ENCODE measurements at regions not wholly inside any gene's neighbourhood (a gene's known extent, or its start where the extent isn't known, plus 50 kb on each side); places are given as distances from the start of the nearest gene placed in this dataset.

DNA sequence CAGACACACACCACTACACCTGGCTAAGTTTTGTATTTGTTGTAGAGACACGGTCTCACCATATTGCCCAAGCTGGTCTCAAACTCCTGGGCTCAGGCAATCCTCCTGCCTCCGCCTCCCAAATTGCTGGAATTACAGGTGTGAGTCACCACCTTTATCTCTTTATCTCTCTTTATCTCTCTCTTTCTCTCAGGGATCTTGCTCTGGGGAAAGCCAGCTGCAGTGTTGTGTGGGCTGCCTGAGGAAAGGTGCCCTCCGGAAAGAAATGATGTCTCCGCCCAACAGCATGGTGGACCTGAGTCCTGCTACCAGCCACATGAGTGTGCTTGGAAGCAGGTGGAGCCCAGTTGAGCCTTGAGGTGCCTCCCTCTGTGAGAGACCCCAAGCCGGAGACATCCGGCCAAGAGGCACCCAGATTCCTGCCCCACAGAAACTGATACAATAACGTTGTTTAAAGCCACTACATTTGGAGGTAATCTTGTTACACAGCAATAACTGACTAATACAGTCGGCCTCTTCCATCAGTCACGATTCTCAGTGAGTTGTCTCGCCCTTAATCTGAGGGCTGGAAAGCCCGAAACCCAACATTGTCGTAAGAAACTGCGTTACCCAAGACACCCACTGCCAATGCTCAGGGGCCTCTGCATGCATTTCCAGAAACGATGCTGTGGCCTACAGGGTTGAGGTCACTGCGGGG lies 68.0 kb upstream of the RPH3AL start:
- POLR2A ChIA-PET: no interaction called here
- H3K4me3 ChIP-seq: no peak overlapping the region
- no peak overlapping the region for H3K4me2 ChIP-seq
- DNase-seq (ENCODE audit: low read depth in 1 of 2, low spot score in 1 of 2): no peak
- no peaks in the 10 kb centered on the region for H3K9me3 ChIP-seq
- WGBS (ENCODE audit: missing lambda C conversion rate): 80% methylated on average over 15 of the region's 15 CpGs
- no peaks in the 10 kb centered on the region for H3K4me1 ChIP-seq
- TF ChIP-seq, protein P1, sequence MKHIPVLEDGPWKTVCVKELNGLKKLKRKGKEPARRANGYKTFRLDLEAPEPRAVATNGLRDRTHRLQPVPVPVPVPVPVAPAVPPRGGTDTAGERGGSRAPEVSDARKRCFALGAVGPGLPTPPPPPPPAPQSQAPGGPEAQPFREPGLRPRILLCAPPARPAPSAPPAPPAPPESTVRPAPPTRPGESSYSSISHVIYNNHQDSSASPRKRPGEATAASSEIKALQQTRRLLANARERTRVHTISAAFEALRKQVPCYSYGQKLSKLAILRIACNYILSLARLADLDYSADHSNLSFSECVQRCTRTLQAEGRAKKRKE (CRISPR knock-in tag; IDR thresholded peaks at IDR 0.05; ENCODE audit: low read depth): no peak
- no peak for TF ChIP-seq CEBPB (IDR thresholded peaks at IDR 0.05)
- no peak for TF ChIP-seq MYC (IDR thresholded peaks at IDR 0.05; ENCODE audit: borderline replicate concordance, low read length)
- TF ChIP-seq RARB (CRISPR knock-in tag; IDR thresholded peaks at IDR 0.05): no peak
- no peak for TF ChIP-seq TFCP2L1 (CRISPR knock-in tag; IDR thresholded peaks at IDR 0.05)
- no peak for TF ChIP-seq MAZ (IDR thresholded peaks at IDR 0.05; ENCODE audit: borderline replicate concordance, low read depth, low read length)
- no peak for TF ChIP-seq PHF8 (IDR thresholded peaks at IDR 0.05; ENCODE audit: borderline replicate concordance, low read depth)
- no peak for TF ChIP-seq KDM1A (IDR thresholded peaks at IDR 0.05; ENCODE audit: low read depth)
- TF ChIP-seq FOXS1 (CRISPR knock-in tag; IDR thresholded peaks at IDR 0.05): no peak
- FAIRE-seq: no peak
- CTCF ChIA-PET: interaction anchor here (1.0 to 10.5 kb wide), 4 partner anchors 9 to 284 kb away, joined by 3 to 88 read pairs (median 42); a partner anchor contains a TSS
- H3K27ac ChIP-seq: no peak overlapping the region
- ATAC-seq: no peak

DNA sequence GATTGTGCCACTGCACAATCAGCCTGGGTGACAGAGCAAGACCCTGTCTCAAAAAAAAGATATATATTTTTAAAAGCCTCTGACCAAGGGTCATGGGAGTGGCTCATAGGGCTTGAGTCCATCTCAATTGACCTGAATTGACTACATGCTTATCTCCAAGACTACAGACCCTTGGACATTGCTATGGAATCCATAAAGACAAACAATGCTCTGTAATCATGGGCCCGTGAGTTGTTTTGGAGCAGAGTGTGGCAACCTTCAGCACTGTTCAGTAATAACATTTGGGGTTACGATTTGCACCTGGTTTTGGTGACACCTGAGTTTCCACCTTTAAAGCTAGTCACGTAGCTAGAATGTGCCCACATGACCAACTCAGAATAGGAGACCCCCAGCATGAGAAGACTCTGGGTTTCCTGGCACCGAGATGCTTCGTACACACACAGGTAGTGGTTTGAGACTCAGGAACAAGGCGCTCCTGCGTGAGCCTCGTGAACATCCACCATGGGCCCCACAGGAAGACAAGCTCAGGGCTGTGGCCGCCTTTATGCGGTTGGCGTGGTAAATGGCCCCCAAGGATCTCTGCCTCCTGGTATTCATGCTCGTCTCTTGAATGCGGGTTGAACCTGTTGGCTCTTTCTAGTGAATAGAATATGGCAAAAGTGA lies 66.6 kb upstream of the RPH3AL start:
- ChIA-PET CTCF (interaction anchor here (0.6 to 10.5 kb wide), 5 partner anchors 8 to 287 kb away, joined by 3 to 88 read pairs (median 4); a partner anchor contains a TSS), POLR2A (no interaction called here)
- Histone ChIP-seq H3K4me2 (no peak overlapping the region), H3K4me3 (no peak overlapping the region), H3K9me3 (no peaks in the 10 kb centered on the region), H3K4me1 (no peaks in the 10 kb centered on the region), H3K27ac (no peak overlapping the region)
- 88% methylated on average over 12 of the region's 13 CpGs for WGBS (ENCODE audit: missing lambda C conversion rate)
- no peak for DNase-seq (ENCODE audit: low read depth in 1 of 2, low spot score in 1 of 2)
- TF ChIP-seq, protein P2, sequence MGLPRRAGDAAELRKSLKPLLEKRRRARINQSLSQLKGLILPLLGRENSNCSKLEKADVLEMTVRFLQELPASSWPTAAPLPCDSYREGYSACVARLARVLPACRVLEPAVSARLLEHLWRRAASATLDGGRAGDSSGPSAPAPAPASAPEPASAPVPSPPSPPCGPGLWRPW (IDR thresholded peaks at IDR 0.05): no peak
- no peak for TF ChIP-seq POLR2A (IDR thresholded peaks at IDR 0.05; ENCODE audit: low read length)
- TF ChIP-seq KDM1A (IDR thresholded peaks at IDR 0.05; ENCODE audit: low read depth): no peak
- no peak for TF ChIP-seq EHF (CRISPR knock-in tag; IDR thresholded peaks at IDR 0.05)
- no peak for TF ChIP-seq MAFK (IDR thresholded peaks at IDR 0.05; ENCODE audit: partially characterized antibody)
- TF ChIP-seq MAZ (IDR thresholded peaks at IDR 0.05; ENCODE audit: borderline replicate concordance, low read depth, low read length): no peak
- no peak for TF ChIP-seq TFCP2L1 (CRISPR knock-in tag; IDR thresholded peaks at IDR 0.05)
- TF ChIP-seq, protein P3, sequence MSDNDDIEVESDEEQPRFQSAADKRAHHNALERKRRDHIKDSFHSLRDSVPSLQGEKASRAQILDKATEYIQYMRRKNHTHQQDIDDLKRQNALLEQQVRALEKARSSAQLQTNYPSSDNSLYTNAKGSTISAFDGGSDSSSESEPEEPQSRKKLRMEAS (IDR thresholded peaks at IDR 0.05): no peak
- TF ChIP-seq CBX8 (IDR thresholded peaks at IDR 0.05): no peak
- no peak for TF ChIP-seq HEYL (CRISPR knock-in tag; IDR thresholded peaks at IDR 0.05)
- TF ChIP-seq, protein P4, sequence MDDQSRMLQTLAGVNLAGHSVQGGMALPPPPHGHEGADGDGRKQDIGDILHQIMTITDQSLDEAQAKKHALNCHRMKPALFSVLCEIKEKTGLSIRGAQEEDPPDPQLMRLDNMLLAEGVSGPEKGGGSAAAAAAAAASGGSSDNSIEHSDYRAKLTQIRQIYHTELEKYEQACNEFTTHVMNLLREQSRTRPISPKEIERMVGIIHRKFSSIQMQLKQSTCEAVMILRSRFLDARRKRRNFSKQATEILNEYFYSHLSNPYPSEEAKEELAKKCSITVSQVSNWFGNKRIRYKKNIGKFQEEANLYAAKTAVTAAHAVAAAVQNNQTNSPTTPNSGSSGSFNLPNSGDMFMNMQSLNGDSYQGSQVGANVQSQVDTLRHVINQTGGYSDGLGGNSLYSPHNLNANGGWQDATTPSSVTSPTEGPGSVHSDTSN (IDR thresholded peaks at IDR 0.05): no peak
- TF ChIP-seq, protein P5, sequence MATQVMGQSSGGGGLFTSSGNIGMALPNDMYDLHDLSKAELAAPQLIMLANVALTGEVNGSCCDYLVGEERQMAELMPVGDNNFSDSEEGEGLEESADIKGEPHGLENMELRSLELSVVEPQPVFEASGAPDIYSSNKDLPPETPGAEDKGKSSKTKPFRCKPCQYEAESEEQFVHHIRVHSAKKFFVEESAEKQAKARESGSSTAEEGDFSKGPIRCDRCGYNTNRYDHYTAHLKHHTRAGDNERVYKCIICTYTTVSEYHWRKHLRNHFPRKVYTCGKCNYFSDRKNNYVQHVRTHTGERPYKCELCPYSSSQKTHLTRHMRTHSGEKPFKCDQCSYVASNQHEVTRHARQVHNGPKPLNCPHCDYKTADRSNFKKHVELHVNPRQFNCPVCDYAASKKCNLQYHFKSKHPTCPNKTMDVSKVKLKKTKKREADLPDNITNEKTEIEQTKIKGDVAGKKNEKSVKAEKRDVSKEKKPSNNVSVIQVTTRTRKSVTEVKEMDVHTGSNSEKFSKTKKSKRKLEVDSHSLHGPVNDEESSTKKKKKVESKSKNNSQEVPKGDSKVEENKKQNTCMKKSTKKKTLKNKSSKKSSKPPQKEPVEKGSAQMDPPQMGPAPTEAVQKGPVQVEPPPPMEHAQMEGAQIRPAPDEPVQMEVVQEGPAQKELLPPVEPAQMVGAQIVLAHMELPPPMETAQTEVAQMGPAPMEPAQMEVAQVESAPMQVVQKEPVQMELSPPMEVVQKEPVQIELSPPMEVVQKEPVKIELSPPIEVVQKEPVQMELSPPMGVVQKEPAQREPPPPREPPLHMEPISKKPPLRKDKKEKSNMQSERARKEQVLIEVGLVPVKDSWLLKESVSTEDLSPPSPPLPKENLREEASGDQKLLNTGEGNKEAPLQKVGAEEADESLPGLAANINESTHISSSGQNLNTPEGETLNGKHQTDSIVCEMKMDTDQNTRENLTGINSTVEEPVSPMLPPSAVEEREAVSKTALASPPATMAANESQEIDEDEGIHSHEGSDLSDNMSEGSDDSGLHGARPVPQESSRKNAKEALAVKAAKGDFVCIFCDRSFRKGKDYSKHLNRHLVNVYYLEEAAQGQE (IDR thresholded peaks at IDR 0.05): no peak
- no peak for TF ChIP-seq KDM5A (IDR thresholded peaks at IDR 0.05)
- TF ChIP-seq NFE2L2 (conservative IDR thresholded peaks at IDR 0.05; ENCODE audit: low read length): no peak
- TF ChIP-seq POLR2AphosphoS2 (conservative IDR thresholded peaks at IDR 0.05; ENCODE audit: low read length): no peak
- TF ChIP-seq GATA3 (IDR thresholded peaks at IDR 0.05; ENCODE audit: borderline replicate concordance): no peak
- no peak for FAIRE-seq
- ATAC-seq: no peak
